HT1080 (cell line): ENCODE measurements at regions not wholly inside any gene's neighbourhood (a gene's known extent, or its start where the extent isn't known, plus 50 kb on each side); places are given as distances from the start of the nearest gene placed in this dataset.
A peak's percentile ranks its signal among the peaks of the same experiment; 100 is the strongest.

Source experiments
- DNase-seq: peaks from one replicate; pipeline ENCODE4 v3.0.0-alpha.2; 2015; ENCODE audit warnings: low read depth
- small RNA-seq: library from RNA; depleted of rRNA; stranded (forward); fragments of <200 nt; gene quantifications from one replicate; pipeline ENCODE3, GENCODE V24; 2014

DNA sequence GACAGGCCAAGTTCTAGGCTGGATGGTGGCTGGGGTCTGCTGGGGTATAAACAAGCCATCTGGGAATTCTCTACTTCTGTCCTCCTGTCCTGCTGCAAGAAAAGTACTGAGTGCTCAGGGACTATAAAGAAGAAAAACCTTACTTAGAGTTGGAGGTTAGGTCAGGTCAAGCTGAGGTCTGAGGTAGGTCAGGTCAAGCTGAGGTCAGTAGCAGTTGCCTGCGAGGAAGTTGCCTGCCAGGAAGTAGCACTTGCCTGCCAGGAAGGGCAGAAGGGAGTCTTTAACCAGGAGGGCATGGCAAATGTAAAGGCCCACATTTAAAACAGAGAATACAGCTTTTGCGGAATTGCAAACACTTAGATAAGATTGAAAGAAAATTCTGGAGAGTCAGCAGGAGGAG, 51.3 kb upstream of the PRLR start:
- no peak for DNase-seq

Small RNAs in the stretch of these regions (small RNA-seq; reads per million reads assigned to genes)
- 0.98 reads per million, percentile 73 among the genes with 10 or more reads in this experiment for gene RF00012
